A673 (cell line): ENCODE measurements at regions not wholly inside any gene's neighbourhood (a gene's known extent, or its start where the extent isn't known, plus 50 kb on each side); places are given as distances from the start of the nearest gene placed in this dataset.

Source experiments
- BruUV-seq: library from RNA; stranded (reverse); fragments of 400-500 nt; replicated peaks from 2 replicates; lab custom pipeline; 2021; lab: Mats Ljungman, UMichigan
- CTCF ChIA-PET: fragments of 300-600 bp; sonication (Branson Sonifier 250); formaldehyde crosslinking; loops from one replicate; lab custom pipeline; 2022; ENCODE audit warnings: antibody characterized with exemption; lab: Charles Lee
- POLR2A ChIA-PET: fragments of 300-600 bp; sonication (Branson Sonifier 250); formaldehyde crosslinking; loops from one replicate; lab custom pipeline; 2022; ENCODE audit warnings: antibody characterized with exemption; ENCODE audit not compliant: low non-redundant PET; lab: Charles Lee
- DNase-seq: peaks from one replicate; pipeline ENCODE4 v3.0.0-alpha.2; 2015; ENCODE audit warnings: low spot score
- H3K27ac ChIP-seq: fragments of 200-600 bp; sonication (generic); 2 replicates; pipeline ENCODE4 v1.5.1; 2016; ENCODE audit warnings: mixed run types, low read depth, mild to moderate bottlenecking, mixed read lengths, antibody characterized with exemption, low read length; ENCODE audit not compliant: poor library complexity, severe bottlenecking
- H3K27me3 ChIP-seq: fragments of 200-600 bp; sonication (generic); replicated peaks from 2 replicates; pipeline ENCODE4 v1.6.1; 2017; ENCODE audit warnings: mixed run types, low read depth, mild to moderate bottlenecking, mixed read lengths, antibody characterized with exemption, low read length; ENCODE audit not compliant: insufficient read depth, poor library complexity
- H3K36me3 ChIP-seq: fragments of 200-600 bp; sonication (generic); 2 replicates; pipeline ENCODE4 v1.6.1; 2016; ENCODE audit warnings: mixed run types, mild to moderate bottlenecking, mixed read lengths, antibody characterized with exemption, low read length; ENCODE audit not compliant: insufficient read depth, poor library complexity, severe bottlenecking
- H3K4me1 ChIP-seq: fragments of 200-600 bp; sonication (generic); 2 replicates; pipeline ENCODE4 v1.6.1; 2017; ENCODE audit warnings: mixed run types, mild to moderate bottlenecking, mixed read lengths, antibody characterized with exemption, low read length; ENCODE audit not compliant: insufficient read depth, poor library complexity, severe bottlenecking
- H3K4me3 ChIP-seq: fragments of 200-600 bp; sonication (generic); 2 replicates; pipeline ENCODE4 v1.5.1; 2016; ENCODE audit warnings: low read depth, mixed run types, mild to moderate bottlenecking, mixed read lengths, low read length; ENCODE audit not compliant: poor library complexity, severe bottlenecking
- H3K9me3 ChIP-seq: fragments of 200-600 bp; sonication (generic); 2 replicates; pipeline ENCODE4 v1.6.1; 2016; ENCODE audit warnings: mixed run types, low read depth, mild to moderate bottlenecking, mixed read lengths, antibody characterized with exemption, low read length; ENCODE audit not compliant: poor library complexity, severe bottlenecking
- CTCF ChIP-seq: fragments of 300-800, 200-600 bp; sonication (generic); conservative IDR thresholded peaks from 2 replicates; pipeline ENCODE4 v1.5.1; 2017; ENCODE audit warnings: low read depth, mild to moderate bottlenecking, antibody characterized with exemption, low read length, moderate library complexity, mixed read lengths
- EZH2 ChIP-seq: fragments of 200-600 bp; sonication (generic); IDR thresholded peaks from 2 replicates; pipeline ENCODE4 v1.6.1; 2017; ENCODE audit warnings: borderline replicate concordance, low read depth, mild to moderate bottlenecking, mixed read lengths, antibody characterized with exemption, low read length; ENCODE audit not compliant: poor library complexity, severe bottlenecking
- intact Hi-C: fragments of 100-400 bp; cut with micrococcal nuclease; formaldehyde crosslinking; loops from one replicate; pipeline ENCODE4 v1.10.0; 2022; ENCODE audit not compliant: unreplicated experiment

GRCh38 chr15:94083467-94084052 lies 147.8 kb upstream of the MCTP2 start:
- ChIA-PET POLR2A (no interaction called here), CTCF (interaction anchor here (0.5 to 2.2 kb wide), 3 partner anchors 36 to 1053 kb away, joined by 6 to 18 read pairs (median 6); no protein-coding TSS in a partner anchor)
- DNase-seq: peak; percentile 99
- no peak overlapping the region for H3K4me3 ChIP-seq
- no peaks in the 10 kb centered on the region for H3K9me3 ChIP-seq
- no peaks in the 10 kb centered on the region for H3K36me3 ChIP-seq
- H3K27me3 ChIP-seq: no peaks in the 10 kb centered on the region
- H3K4me1 ChIP-seq: peaks cover 73% of the 10 kb centered on the region
- peak overlapping the region; percentile 84 for H3K27ac ChIP-seq
- TF ChIP-seq EZH2 (no peak), CTCF (no peak)
- BruUV-seq: no TSS peak
- intact Hi-C loops: no loop called here

- no peak for DNase-seq
- intact Hi-C loops: no loop called here
- H3K4me1 ChIP-seq: peaks cover 84% of the 10 kb centered on the region
- no peaks in the 10 kb centered on the region for H3K36me3 ChIP-seq
- no peaks in the 10 kb centered on the region for H3K9me3 ChIP-seq
- no peak overlapping the region for H3K4me3 ChIP-seq
- H3K27me3 ChIP-seq: no peaks in the 10 kb centered on the region
- POLR2A ChIA-PET: no interaction called here
- CTCF ChIA-PET: interaction anchor here (2.2 kb wide), 1 partner anchor 38 kb away, joined by 7 read pairs; no protein-coding TSS in a partner anchor
- no TSS peak for BruUV-seq
- TF ChIP-seq EZH2: no peak
- TF ChIP-seq CTCF: no peak
- no peak overlapping the region for H3K27ac ChIP-seq
Measured at GRCh38 chr15:94081829-94082228, 149.5 kb upstream of the MCTP2 start.

- Histone ChIP-seq H3K27me3 (no peaks in the 10 kb centered on the region), H3K27ac (peak overlapping the region; percentile 33), H3K4me1 (peaks cover 78% of the 10 kb centered on the region), H3K9me3 (no peaks in the 10 kb centered on the region), H3K4me3 (no peak overlapping the region), H3K36me3 (no peaks in the 10 kb centered on the region)
- intact Hi-C loops: no loop called here
- POLR2A ChIA-PET: no interaction called here
- no peak for DNase-seq
- no TSS peak for BruUV-seq
- CTCF ChIA-PET: interaction anchor here (1.2 to 2.2 kb wide), 2 partner anchors 39 to 993 kb away, joined by 5 to 7 read pairs; no protein-coding TSS in a partner anchor
- TF ChIP-seq EZH2 (no peak), CTCF (no peak)
Measured at GRCh38 chr15:94080989-94081605, 150.3 kb upstream of the MCTP2 start.
